K562 (cell line): ENCODE measurements at regions not wholly inside any gene's neighbourhood (a gene's known extent, or its start where the extent isn't known, plus 50 kb on each side); places are given as distances from the start of the nearest gene placed in this dataset.

Experiments
- ATAC-seq: fragments of 200-7000 bp; cut with Tn5 transposase; 3 replicates; pipeline ENCODE4 v1.9.1; 2020; ENCODE audit warnings: moderate library complexity
- BruUV-seq: library from RNA; stranded (reverse); fragments of 400-500 nt; replicated peaks from 2 replicates; lab custom pipeline; 2021; lab: Mats Ljungman, UMichigan
- CTCF ChIA-PET: fragments of 300-600 bp; formaldehyde crosslinking; extraction: SDS; loops from one replicate; lab custom pipeline; 2021; ENCODE audit warnings: low intra/inter-chr PET ratio; lab: Yijun Ruan, JAX
- POLR2A ChIA-PET: fragments of 300-600, 350-650 bp; sonication (Branson Sonifier 250); formaldehyde crosslinking; extraction: SDS; loops from one replicate; lab custom pipeline; 2021; ENCODE audit warnings: antibody characterized with exemption, inconsistent platforms; lab: Yijun Ruan, JAX
- DNase-seq, 4 experiments: peaks; one replicate each; pipeline versions ENCODE4 v3.0.0 to v3.0.0-alpha.2; 2011 to 2018; ENCODE audit warnings: low spot score in 3 of 4, mixed read lengths in 3 of 4; ENCODE audit errors: extremely low read depth in 1 of 4
- FAIRE-seq: peaks from 2 replicates; lab custom pipeline; 2011; peaks lifted over from hg19 to GRCh38; lab: Jason Lieb, UNC
- H2AFZ ChIP-seq: 2 replicates; pipeline ENCODE4 v1.6.0; 2011; ENCODE audit warnings: low read depth, low read length, control low read depth, inconsistent platforms
- H3K27ac ChIP-seq: fragments of 200-600 bp; 3 replicates; pipeline ENCODE4 v1.8.0; 2011; ENCODE audit warnings: low read depth, mild to moderate bottlenecking, control low read depth, inconsistent platforms, low read length, moderate library complexity, mixed read lengths; ENCODE audit errors: extremely low read depth
- H3K27me3 ChIP-seq, 2 experiments: fragments of 300-600 bp in 1 of 2; 2 replicates in 1 of 2; 3 replicates in 1 of 2; pipeline versions ENCODE4 v1.6.0 to v1.8.0; 2011; ENCODE audit warnings: inconsistent platforms in 2 of 2, low read length in 2 of 2, mild to moderate bottlenecking in 1 of 2, mixed read lengths in 1 of 2, moderate library complexity in 1 of 2; ENCODE audit not compliant: control insufficient read depth in 2 of 2, insufficient read depth in 2 of 2
- H3K36me3 ChIP-seq: fragments of 300-600 bp; 3 replicates; pipeline ENCODE4 v1.8.0; 2011; ENCODE audit warnings: mild to moderate bottlenecking, low read length, inconsistent platforms; ENCODE audit not compliant: control insufficient read depth, insufficient read depth
- H3K4me1 ChIP-seq, 2 experiments: fragments of 200-600 bp in 1 of 2; replicated peaks in 1 of 2; 2 replicates in 1 of 2; 3 replicates in 1 of 2; pipeline versions ENCODE4 v1.5.1 to v1.8.0; 2011; ENCODE audit warnings: inconsistent platforms in 2 of 2, low read length in 2 of 2, mild to moderate bottlenecking in 1 of 2, mixed read lengths in 1 of 2, moderate library complexity in 1 of 2; ENCODE audit not compliant: control insufficient read depth in 2 of 2, insufficient read depth in 2 of 2
- H3K4me2 ChIP-seq: 2 replicates; pipeline ENCODE4 v1.6.1; 2011; ENCODE audit warnings: low read length, control low read depth, inconsistent platforms, mixed read lengths; ENCODE audit not compliant: insufficient read depth
- H3K4me3 ChIP-seq: fragments of 200-600 bp; sonication (generic), shearing (Covaris generic); 2 replicates; pipeline ENCODE4 v1.5.1; 2016; ENCODE audit warnings: control low read depth, inconsistent platforms
- H3K79me2 ChIP-seq: fragments of 200-600 bp; 3 replicates; pipeline ENCODE4 v1.8.0; 2011; ENCODE audit warnings: low read length, inconsistent platforms; ENCODE audit not compliant: control insufficient read depth, insufficient read depth
- H3K9ac ChIP-seq, 2 experiments: 2 replicates each; pipeline versions ENCODE4 v1.6.0 to v1.6.1; 2011; ENCODE audit warnings: low read depth in 2 of 2, low read length in 2 of 2, control low read depth in 1 of 2, inconsistent platforms in 1 of 2, mild to moderate bottlenecking in 1 of 2, mixed read lengths in 1 of 2; ENCODE audit not compliant: insufficient read depth in 1 of 2
- H3K9me1 ChIP-seq: one replicate; pipeline ENCODE4 v1.6.0; 2011; ENCODE audit warnings: inconsistent platforms, mild to moderate bottlenecking, low read length, moderate library complexity; ENCODE audit not compliant: control insufficient read depth, insufficient read depth
- H3K9me3 ChIP-seq: replicated peaks from 2 replicates; pipeline ENCODE4 v1.5.1; 2011; ENCODE audit warnings: low read depth, low read length, inconsistent platforms; ENCODE audit not compliant: control insufficient read depth, insufficient read depth
- H4K20me1 ChIP-seq: replicated peaks from 2 replicates; pipeline ENCODE4 v1.6.1; 2011; ENCODE audit warnings: low read length, inconsistent platforms, mixed read lengths; ENCODE audit not compliant: control insufficient read depth, insufficient read depth
- BRF1 ChIP-seq: IDR thresholded peaks from 3 replicates; pipeline ENCODE4 v1.6.1; 2011; ENCODE audit warnings: borderline replicate concordance, mild to moderate bottlenecking; ENCODE audit not compliant: insufficient read length; ENCODE audit errors: extremely low read depth
- HMG20B ChIP-seq: fragments of 250-450 bp; sonication (Bioruptor Pico); IDR thresholded peaks from 2 replicates; pipeline ENCODE4 v1.5.0; 2021; ENCODE audit warnings: mild to moderate bottlenecking
- PCBP1 ChIP-seq: fragments of 200-400 bp; formaldehyde crosslinking; IDR thresholded peaks from 2 replicates; pipeline ENCODE4 v1.6.1; 2018; ENCODE audit warnings: mild to moderate bottlenecking, low read depth, low read length; ENCODE audit not compliant: poor library complexity, severe bottlenecking
- PHTF2 ChIP-seq: fragments of 250-450 bp; sonication (Bioruptor Pico); IDR thresholded peaks from 2 replicates; pipeline ENCODE4 v1.5.0; 2021; ENCODE audit warnings: mild to moderate bottlenecking
- TBP ChIP-seq: optimal IDR thresholded peaks from 2 replicates; pipeline ENCODE3; 2011; ENCODE audit warnings: low read depth, low read length, improper control_type of control experiment
- WGBS: fragments of 100-300 bp; shearing (Covaris generic); methylation state at CpG from one replicate; pipeline ENCODE4 v1.1.6; 2016; ENCODE audit warnings: low coverage, mixed read lengths; ENCODE audit not compliant: insufficient coverage; ENCODE audit errors: missing lambda C conversion rate; 5-methylcytosine and 5-hydroxymethylcytosine counted together
- in situ Hi-C: fragments of 300-500 bp; cut with MboI; formaldehyde crosslinking; loops from 4 replicates; pipeline ENCODE4 v1.15.0; 2018; ENCODE audit warnings: inconsistent platforms, mixed read lengths
- intact Hi-C: fragments of 100-400 bp; cut with micrococcal nuclease; formaldehyde crosslinking; loops from 2 replicates; pipeline ENCODE4 v1.14.2; 2022

- in situ Hi-C loops: no loop called here
- no peak overlapping the region for H3K27ac ChIP-seq
- H3K4me3 ChIP-seq: no peak overlapping the region
- H2AFZ ChIP-seq: no peak overlapping the region
- no TSS peak for BruUV-seq
- no peaks in the 10 kb centered on the region for H3K36me3 ChIP-seq
- H3K27me3 ChIP-seq: peaks cover 0 to under 1% of the 10 kb centered on the region in 2 experiments; a peak in 1 of 5 replicates
- CTCF ChIA-PET: no interaction called here
- POLR2A ChIA-PET: interaction anchor here (0.6 kb wide), 1 partner anchor 195 kb away, joined by 3 read pairs; no protein-coding TSS in a partner anchor
- WGBS: 0% methylated on average over 3 of the region's 3 CpGs
- TF ChIP-seq TBP: no peak
- ATAC-seq (no peak), FAIRE-seq (no peak), DNase-seq (no peak)
- no peak overlapping the region for H3K4me2 ChIP-seq
- H3K9me1 ChIP-seq: no peaks in the 10 kb centered on the region
- no peaks in the 10 kb centered on the region for H3K79me2 ChIP-seq
- H4K20me1 ChIP-seq: no peaks in the 10 kb centered on the region
- no peaks in the 10 kb centered on the region for H3K4me1 ChIP-seq
- no peaks in the 10 kb centered on the region for H3K9me3 ChIP-seq
- intact Hi-C loops: no loop called here
- no peak overlapping the region for H3K9ac ChIP-seq
Observed at GRCh38 chr14:94853920-94854319, 84.0 kb upstream of the GSC start.

GRCh38 chr14:94850309-94851211, 80.6 kb upstream of the GSC start:
- H3K36me3 ChIP-seq: no peaks in the 10 kb centered on the region
- no peaks in the 10 kb centered on the region for H3K9me3 ChIP-seq
- no peak for FAIRE-seq
- H3K4me1 ChIP-seq: no peaks in the 10 kb centered on the region
- POLR2A ChIA-PET: interaction anchor here (0.6 kb wide), 1 partner anchor 16 kb away, joined by 3 read pairs; no protein-coding TSS in a partner anchor
- H3K4me2 ChIP-seq: no peak overlapping the region
- H3K79me2 ChIP-seq: no peaks in the 10 kb centered on the region
- 1% methylated on average over 9 of the region's 16 CpGs for WGBS
- ATAC-seq: no peak
- H4K20me1 ChIP-seq: no peaks in the 10 kb centered on the region
- no peaks in the 10 kb centered on the region for H3K9me1 ChIP-seq
- no peak for TF ChIP-seq BRF1
- TF ChIP-seq HMG20B (CRISPR knock-in tag): no peak
- no peak for TF ChIP-seq PHTF2 (CRISPR knock-in tag)
- TF ChIP-seq PCBP1: no peak
- TF ChIP-seq, all 486 proteins: peak for 0
- no TSS peak for BruUV-seq
- CTCF ChIA-PET: no interaction called here
- Histone ChIP-seq H3K4me3 (no peak overlapping the region), H3K27ac (no peak overlapping the region), H3K9ac (no peak overlapping the region), H2AFZ (no peak overlapping the region), H3K27me3 (peaks cover 0 to 4% of the 10 kb centered on the region in 2 experiments; a peak in 1 of 5 replicates)
- in situ Hi-C loops (no loop called here), intact Hi-C loops (no loop called here)
- DNase-seq: no peak
